SK-N-SH (cell line): ENCODE measurements at regions not wholly inside any gene's neighbourhood (a gene's known extent, or its start where the extent isn't known, plus 50 kb on each side); places are given as distances from the start of the nearest gene placed in this dataset.

Experiments
- CTCF ChIA-PET: fragments of 300-600, 350-600 bp; formaldehyde crosslinking; extraction: SDS; loops from one replicate; lab custom pipeline; 2021; lab: Yijun Ruan, JAX
- POLR2A ChIA-PET: fragments of 350-600 bp; sonication (Branson Sonifier 250); formaldehyde crosslinking; extraction: SDS; loops from one replicate; lab custom pipeline; 2020; ENCODE audit warnings: antibody characterized with exemption, inconsistent platforms; lab: Yijun Ruan, JAX
- DNase-seq: peaks from one replicate; pipeline ENCODE4 v3.0.0; 2012
- H2AFZ ChIP-seq: fragments of 200-600 bp; sonication (generic); 2 replicates; pipeline ENCODE4 v1.8.1; 2016; ENCODE audit warnings: antibody characterized with exemption, mild to moderate bottlenecking, low read depth
- H3F3A ChIP-seq: fragments of 200-600 bp; sonication (generic); replicated peaks from 2 replicates; pipeline ENCODE3; 2016; ENCODE audit warnings: antibody characterized with exemption, mild to moderate bottlenecking; ENCODE audit not compliant: insufficient read depth
- H3K27ac ChIP-seq, 2 experiments: fragments of 200-500 bp in 1 of 2; fragments of 200-600 bp in 1 of 2; sonication (Bioruptor generic) in 1 of 2; sonication (generic), shearing (Covaris generic) in 1 of 2; 2 replicates each; pipeline versions ENCODE4 v1.5.1 to v1.6.1; 2014 to 2016; ENCODE audit warnings: low read depth in 2 of 2, inconsistent platforms in 1 of 2, low read length in 1 of 2, mild to moderate bottlenecking in 1 of 2, mixed read lengths in 1 of 2
- H3K27me3 ChIP-seq: fragments of 200-600 bp; sonication (generic), shearing (Covaris generic); 2 replicates; pipeline ENCODE4 v1.6.1; 2016; ENCODE audit warnings: mixed run types; ENCODE audit not compliant: insufficient read depth
- H3K36me3 ChIP-seq, 2 experiments: fragments of 200-500 bp in 1 of 2; fragments of 200-600 bp in 1 of 2; sonication (Bioruptor generic) in 1 of 2; sonication (generic) in 1 of 2; replicated peaks in 1 of 2; 2 replicates each; pipeline versions ENCODE3 to v1.5.1; 2014 to 2016; ENCODE audit warnings: low read length in 1 of 2, mild to moderate bottlenecking in 1 of 2; ENCODE audit not compliant: insufficient read depth in 2 of 2, control insufficient read depth in 1 of 2
- H3K4me1 ChIP-seq, 2 experiments: fragments of 200-500 bp in 1 of 2; fragments of 200-600 bp in 1 of 2; sonication (Bioruptor generic) in 1 of 2; sonication (generic), shearing (Covaris generic) in 1 of 2; 2 replicates each; pipeline versions ENCODE4 v1.5.1 to v1.6.1; 2014 to 2016; ENCODE audit warnings: low read depth in 1 of 2, low read length in 1 of 2, mixed run types in 1 of 2; ENCODE audit not compliant: insufficient read depth in 2 of 2, control insufficient read depth in 1 of 2
- H3K4me2 ChIP-seq: fragments of 200-600 bp; sonication (generic), shearing (Covaris generic); 2 replicates; pipeline ENCODE4 v1.6.1; 2017; ENCODE audit warnings: mixed run types
- H3K4me3 ChIP-seq, 2 experiments: fragments of 200-500 bp in 1 of 2; fragments of 200-600 bp in 1 of 2; sonication (Bioruptor generic) in 1 of 2; sonication (generic), shearing (Covaris generic) in 1 of 2; 2 replicates each; pipeline versions ENCODE4 v1.5.1 to v1.8.1; 2014 to 2016; ENCODE audit warnings: low read depth in 2 of 2, inconsistent platforms in 1 of 2, low read length in 1 of 2, mild to moderate bottlenecking in 1 of 2, mixed read lengths in 1 of 2, moderate library complexity in 1 of 2
- H3K79me2 ChIP-seq: fragments of 200-600 bp; sonication (generic); 2 replicates; pipeline ENCODE4 v1.8.1; 2017; ENCODE audit warnings: mild to moderate bottlenecking; ENCODE audit not compliant: insufficient read depth
- H3K9ac ChIP-seq: fragments of 200-600 bp; sonication (generic); 2 replicates; pipeline ENCODE4 v1.6.1; 2017; ENCODE audit warnings: mixed run types
- H3K9me2 ChIP-seq: fragments of 200-600 bp; sonication (generic); 2 replicates; pipeline ENCODE4 v1.6.1; 2017; ENCODE audit warnings: mixed run types
- H3K9me3 ChIP-seq: fragments of 200-600 bp; sonication (generic); 2 replicates; pipeline ENCODE4 v1.6.1; 2017; ENCODE audit warnings: mixed run types, mild to moderate bottlenecking, moderate library complexity
- H4K20me1 ChIP-seq: fragments of 200-600 bp; sonication (generic); 2 replicates; pipeline ENCODE4 v1.6.1; 2017; ENCODE audit warnings: mild to moderate bottlenecking, mixed run types; ENCODE audit not compliant: insufficient read depth
- CHD2 ChIP-seq: fragments of 150-350 bp; IDR thresholded peaks from 2 replicates; pipeline ENCODE4 v1.6.1; 2018; ENCODE audit warnings: low read length; ENCODE audit not compliant: partially characterized antibody
- EZH2phosphoT487 ChIP-seq: fragments of 200-600 bp; sonication (generic); IDR thresholded peaks from 2 replicates; pipeline ENCODE4 v1.6.1; 2017; ENCODE audit warnings: low read depth, mixed run types, mild to moderate bottlenecking, antibody characterized with exemption, moderate library complexity, borderline replicate concordance
- GABPA ChIP-seq: IDR thresholded peaks from 2 replicates; pipeline ENCODE4 v1.4.0; 2012; ENCODE audit warnings: low read depth, mild to moderate bottlenecking
- JUND ChIP-seq: IDR thresholded peaks from 2 replicates; pipeline ENCODE4 v1.4.0; 2012
- MAX ChIP-seq: IDR thresholded peaks from 2 replicates; pipeline ENCODE4 v1.4.0; 2012; ENCODE audit warnings: low read depth
- MXI1 ChIP-seq: IDR thresholded peaks from 2 replicates; pipeline ENCODE4 v1.6.1; 2012; ENCODE audit warnings: mild to moderate bottlenecking, low read depth, low read length, improper control_type of control experiment
- NFIC ChIP-seq: IDR thresholded peaks from 2 replicates; pipeline ENCODE4 v1.4.0; 2012; ENCODE audit warnings: borderline replicate concordance
- NRF1 ChIP-seq: IDR thresholded peaks from 2 replicates; pipeline ENCODE4 v1.6.1; 2012; ENCODE audit warnings: low read depth, mild to moderate bottlenecking, low read length
- POLR2AphosphoS5 ChIP-seq: IDR thresholded peaks from 2 replicates; pipeline ENCODE4 v1.6.1; 2012; ENCODE audit warnings: low read depth, low read length
- RAD21 ChIP-seq: IDR thresholded peaks from 2 replicates; pipeline ENCODE4 v1.6.1; 2012; ENCODE audit warnings: mild to moderate bottlenecking, low read length
- RCOR1 ChIP-seq: fragments of 150-350 bp; IDR thresholded peaks from 2 replicates; pipeline ENCODE4 v1.6.1; 2017; ENCODE audit warnings: antibody characterized with exemption, low read length
- RFX5 ChIP-seq: IDR thresholded peaks from 2 replicates; pipeline ENCODE4 v1.6.1; 2012; ENCODE audit warnings: mild to moderate bottlenecking, improper control_type of control experiment, low read length
- SIN3A ChIP-seq: IDR thresholded peaks from 2 replicates; pipeline ENCODE4 v1.6.1; 2012; ENCODE audit warnings: low read depth, mild to moderate bottlenecking, low read length, moderate library complexity, borderline replicate concordance
- TEAD4 ChIP-seq: IDR thresholded peaks from 2 replicates; pipeline ENCODE4 v1.4.0; 2012; ENCODE audit warnings: mild to moderate bottlenecking, borderline replicate concordance; ENCODE audit not compliant: insufficient read depth
- USF1 ChIP-seq: IDR thresholded peaks from 2 replicates; pipeline ENCODE4 v1.4.0; 2012; ENCODE audit warnings: low read depth, borderline replicate concordance
- USF2 ChIP-seq: fragments of 150-350 bp; IDR thresholded peaks from 2 replicates; pipeline ENCODE4 v1.6.1; 2017; ENCODE audit warnings: antibody characterized with exemption, low read length, low read depth, borderline replicate concordance
- YY1 ChIP-seq: IDR thresholded peaks from 2 replicates; pipeline ENCODE4 v1.4.0; 2012; ENCODE audit warnings: low read depth, mild to moderate bottlenecking
- WGBS: methylation state at CpG from one replicate; pipeline ENCODE4 v1.1.6; 2017; ENCODE audit warnings: low lambda C conversion rate; 5-methylcytosine and 5-hydroxymethylcytosine counted together

GRCh38 chr11:111162305-111162704, 83.2 kb upstream of the POU2AF2 start:
- WGBS: 63% methylated on average over 1 of the region's 1 CpG
- Histone ChIP-seq H3K4me1 (no peaks in the 10 kb centered on the region), H3K4me2 (no peak overlapping the region), H3F3A (no peaks in the 10 kb centered on the region), H3K27ac (no peak overlapping the region), H3K9me3 (no peaks in the 10 kb centered on the region), H3K36me3 (no peaks in the 10 kb centered on the region), H3K4me3 (no peak overlapping the region), H3K9ac (no peak overlapping the region), H2AFZ (no peak overlapping the region; the same call in 1 of the 2 replicates), H3K9me2 (no peaks in the 10 kb centered on the region), H3K27me3 (no peaks in the 10 kb centered on the region), H4K20me1 (no peaks in the 10 kb centered on the region), H3K79me2 (no peaks in the 10 kb centered on the region)
- POLR2A ChIA-PET: no interaction called here
- CTCF ChIA-PET: no interaction called here
- TF ChIP-seq USF1: no peak
- no peak for TF ChIP-seq MAX
- no peak for TF ChIP-seq CHD2
- TF ChIP-seq GABPA: no peak
- TF ChIP-seq RCOR1: no peak
- no peak for TF ChIP-seq YY1
- no peak for TF ChIP-seq MXI1
- DNase-seq: no peak

- CTCF ChIA-PET: no interaction called here
- 82% methylated on average over 11 of the region's 11 CpGs for WGBS
Measured at GRCh38 chr11:111157571-111157970, 88.0 kb upstream of the POU2AF2 start.

GRCh38 chr11:111155021-111155420, 90.5 kb upstream of the POU2AF2 start:
- no peak for TF ChIP-seq NRF1
- TF ChIP-seq JUND: no peak
- no peak for TF ChIP-seq RFX5
- no peak for TF ChIP-seq RAD21
- no peak for TF ChIP-seq EZH2phosphoT487
- no peak for TF ChIP-seq SIN3A
- Histone ChIP-seq H2AFZ (no peak overlapping the region), H3K9ac (no peak overlapping the region), H3K27me3 (no peaks in the 10 kb centered on the region), H3K9me2 (no peaks in the 10 kb centered on the region), H3K27ac (no peak overlapping the region), H3K4me2 (no peak overlapping the region), H3K4me3 (no peak overlapping the region), H3K9me3 (no peaks in the 10 kb centered on the region), H3K79me2 (no peaks in the 10 kb centered on the region), H3K4me1 (peaks cover 0 to under 1% of the 10 kb centered on the region in 2 experiments; a peak in 1 of 4 replicates), H3F3A (no peaks in the 10 kb centered on the region), H4K20me1 (no peaks in the 10 kb centered on the region), H3K36me3 (no peaks in the 10 kb centered on the region)
- 59% methylated on average over 2 of the region's 2 CpGs for WGBS
- no peak for DNase-seq
- POLR2A ChIA-PET: no interaction called here
- CTCF ChIA-PET: no interaction called here

More at GRCh38 chr11:111157571-111157970, 88.0 kb upstream of the POU2AF2 start:
- H3K79me2 ChIP-seq: no peaks in the 10 kb centered on the region
- no peak overlapping the region for H2AFZ ChIP-seq
- no peak overlapping the region for H3K4me3 ChIP-seq
- H3K9ac ChIP-seq: no peak overlapping the region
- H3K27me3 ChIP-seq: no peaks in the 10 kb centered on the region
- no peak overlapping the region for H3K4me2 ChIP-seq
- H3F3A ChIP-seq: no peaks in the 10 kb centered on the region
- H3K9me3 ChIP-seq: no peaks in the 10 kb centered on the region
- no peaks in the 10 kb centered on the region for H3K9me2 ChIP-seq
- H3K27ac ChIP-seq: no peak overlapping the region
- H3K36me3 ChIP-seq: no peaks in the 10 kb centered on the region
- TF ChIP-seq POLR2AphosphoS5 (no peak), NFIC (no peak), TEAD4 (no peak), USF2 (no peak)
- H3K4me1 ChIP-seq: no peaks in the 10 kb centered on the region
- POLR2A ChIA-PET: no interaction called here
- H4K20me1 ChIP-seq: no peaks in the 10 kb centered on the region
- DNase-seq: no peak
